ENCODE measurements at regions not wholly inside any gene's neighbourhood (a gene's known extent, or its start where the extent isn't known, plus 50 kb on each side); places are given as distances from the start of the nearest gene placed in this dataset.

- Histone ChIP-seq H3K27ac (ENCODE audit: low read depth in 1 of 2, low read length in 2 of 2) (no peak overlapping the region), H3K4me3 (ENCODE audit: low read length) (no peak overlapping the region), H3K27me3 (ENCODE audit: control insufficient read depth in 1 of 2, insufficient read depth in 2 of 2, low read length in 2 of 2) (no peaks in the 10 kb centered on the region), H3K9me3 (ENCODE audit: control insufficient read depth in 1 of 2, insufficient read depth in 1 of 2, low read length in 2 of 2) (no peaks in the 10 kb centered on the region), H3K4me1 (ENCODE audit: insufficient read depth, low read length) (no peaks in the 10 kb centered on the region), H3K36me3 (ENCODE audit: insufficient read depth, low read length) (no peaks in the 10 kb centered on the region)
- intact Hi-C loops (cut with DNase I, micrococcal nuclease): no loop called here
- no peak for TF ChIP-seq CTCF (IDR thresholded peaks at IDR 0.05)
- H3K27me3 Mint-ChIP-seq: no peaks in the 10 kb centered on the region
- DNase-seq (no peak), ATAC-seq (ENCODE audit: poor library complexity) (no peak)
- ChIA-PET CTCF (no interaction called here), POLR2A (no interaction called here)
- H3K4me3 Mint-ChIP-seq: no peak overlapping the region
- H3K4me1 Mint-ChIP-seq (ENCODE audit: low read depth): no peaks in the 10 kb centered on the region
- no peaks in the 10 kb centered on the region for H3K9me3 Mint-ChIP-seq
- no peaks in the 10 kb centered on the region for H3K36me3 Mint-ChIP-seq (ENCODE audit: low read depth)
- H3K27ac Mint-ChIP-seq: no peak overlapping the region
Observed at GRCh38 chr5:52041842-52042241, 658.6 kb downstream of the ISL1 start.

- Histone ChIP-seq H3K9me3 (ENCODE audit: control insufficient read depth in 1 of 2, insufficient read depth in 1 of 2, low read length in 2 of 2) (no peaks in the 10 kb centered on the region), H3K27ac (ENCODE audit: low read depth in 1 of 2, low read length in 2 of 2) (no peak overlapping the region), H3K4me3 (ENCODE audit: low read length) (no peak overlapping the region), H3K27me3 (ENCODE audit: control insufficient read depth in 1 of 2, insufficient read depth in 2 of 2, low read length in 2 of 2) (no peaks in the 10 kb centered on the region), H3K36me3 (ENCODE audit: insufficient read depth, low read length) (no peaks in the 10 kb centered on the region), H3K4me1 (ENCODE audit: insufficient read depth, low read length) (no peaks in the 10 kb centered on the region)
- no peak overlapping the region for H3K27ac Mint-ChIP-seq
- no peaks in the 10 kb centered on the region for H3K9me3 Mint-ChIP-seq
- TF ChIP-seq CTCF (IDR thresholded peaks at IDR 0.05): no peak
- H3K4me1 Mint-ChIP-seq (ENCODE audit: low read depth): no peaks in the 10 kb centered on the region
- H3K36me3 Mint-ChIP-seq (ENCODE audit: low read depth): no peaks in the 10 kb centered on the region
- ChIA-PET CTCF (no interaction called here), POLR2A (no interaction called here)
- H3K4me3 Mint-ChIP-seq: no peak overlapping the region
- no peak for DNase-seq
- intact Hi-C loops (cut with DNase I, micrococcal nuclease): no loop called here
- no peaks in the 10 kb centered on the region for H3K27me3 Mint-ChIP-seq
- no peak for ATAC-seq (ENCODE audit: poor library complexity)
Observed at GRCh38 chr5:52043137-52043536, 659.9 kb downstream of the ISL1 start.

- Mint-ChIP-seq H3K36me3 (ENCODE audit: low read depth) (no peaks in the 10 kb centered on the region), H3K4me3 (no peak overlapping the region), H3K27ac (no peak overlapping the region), H3K4me1 (ENCODE audit: low read depth) (no peaks in the 10 kb centered on the region), H3K27me3 (no peaks in the 10 kb centered on the region), H3K9me3 (no peaks in the 10 kb centered on the region)
- Histone ChIP-seq H3K27me3 (ENCODE audit: control insufficient read depth in 1 of 2, insufficient read depth in 2 of 2, low read length in 2 of 2) (no peaks in the 10 kb centered on the region), H3K4me1 (ENCODE audit: insufficient read depth, low read length) (no peaks in the 10 kb centered on the region), H3K4me3 (ENCODE audit: low read length) (no peak overlapping the region), H3K36me3 (ENCODE audit: insufficient read depth, low read length) (no peaks in the 10 kb centered on the region), H3K9me3 (ENCODE audit: control insufficient read depth in 1 of 2, insufficient read depth in 1 of 2, low read length in 2 of 2) (no peaks in the 10 kb centered on the region), H3K27ac (ENCODE audit: low read depth in 1 of 2, low read length in 2 of 2) (no peak overlapping the region)
- DNase-seq: no peak
- no peak for ATAC-seq (ENCODE audit: poor library complexity)
- POLR2A ChIA-PET: no interaction called here
- intact Hi-C loops (cut with DNase I, micrococcal nuclease): no loop called here
- CTCF ChIA-PET: no interaction called here
- TF ChIP-seq CTCF (IDR thresholded peaks at IDR 0.05): no peak
Observed at GRCh38 chr5:52043543-52043942, 660.3 kb downstream of the ISL1 start.
